ENCODE measurements at regions not wholly inside any gene's neighbourhood (a gene's known extent, or its start where the extent isn't known, plus 50 kb on each side); places are given as distances from the start of the nearest gene placed in this dataset.

GRCh38 chr16:86061318-86061695, 162.3 kb downstream of the IRF8 start:
- DNase-seq (ENCODE audit: low spot score): no peak

GRCh38 chr16:86061721-86062120, 162.8 kb downstream of the IRF8 start:
- DNase-seq (ENCODE audit: low spot score): no peak

- DNase-seq (ENCODE audit: low spot score): no peak
These were observed 163.5 kb downstream of the IRF8 start for GRCh38 chr16:86062271-86062965.

GRCh38 chr16:86063760-86064405, 164.9 kb downstream of the IRF8 start:
- DNase-seq (ENCODE audit: low spot score): no peak

GRCh38 chr16:86064431-86065250, 165.7 kb downstream of the IRF8 start:
- no peak for DNase-seq (ENCODE audit: low spot score)

- DNase-seq (ENCODE audit: low spot score): no peak
These were observed 166.7 kb downstream of the IRF8 start for GRCh38 chr16:86065711-86066110.

- DNase-seq (ENCODE audit: low spot score): no peak
These were observed 167.8 kb downstream of the IRF8 start for GRCh38 chr16:86066811-86067210.

GRCh38 chr16:86067516-86067915, 168.6 kb downstream of the IRF8 start:
- DNase-seq (ENCODE audit: low spot score): no peak

GRCh38 chr16:86067936-86068335, 169.0 kb downstream of the IRF8 start:
- no peak for DNase-seq (ENCODE audit: low spot score)

- no peak for DNase-seq (ENCODE audit: low spot score)
These were observed 169.8 kb downstream of the IRF8 start for GRCh38 chr16:86068722-86069121.

- no peak for DNase-seq (ENCODE audit: low spot score)
These were observed 170.9 kb downstream of the IRF8 start for GRCh38 chr16:86069736-86070298.

- DNase-seq (ENCODE audit: low spot score): no peak
These were observed 171.5 kb downstream of the IRF8 start for GRCh38 chr16:86070484-86070883.

GRCh38 chr16:86070971-86071370, 172.0 kb downstream of the IRF8 start:
- no peak for DNase-seq (ENCODE audit: low spot score)

GRCh38 chr16:86071611-86072240, 172.8 kb downstream of the IRF8 start:
- no peak for DNase-seq (ENCODE audit: low spot score)

GRCh38 chr16:86072328-86073102, 173.6 kb downstream of the IRF8 start:
- peak; percentile 60 for DNase-seq (ENCODE audit: low spot score)

GRCh38 chr16:86073103-86073625, 174.2 kb downstream of the IRF8 start:
- no peak for DNase-seq (ENCODE audit: low spot score)

- DNase-seq (ENCODE audit: low spot score): no peak
These were observed 175.0 kb downstream of the IRF8 start for GRCh38 chr16:86073763-86074493.

- DNase-seq (ENCODE audit: low spot score): peak; percentile 24
These were observed 175.9 kb downstream of the IRF8 start for GRCh38 chr16:86074651-86075487.

GRCh38 chr16:86075488-86075785, 176.5 kb downstream of the IRF8 start:
- no peak for DNase-seq (ENCODE audit: low spot score)
